ENCODE measurements at regions not wholly inside any gene's neighbourhood (a gene's known extent, or its start where the extent isn't known, plus 50 kb on each side); places are given as distances from the start of the nearest gene placed in this dataset.

GRCh38 chr12:115820656-115821055, 456.8 kb downstream of the MED13L start (continued):
- TF ChIP-seq CSRNP3 (CRISPR knock-in tag; IDR thresholded peaks at IDR 0.05) (no peak), ZNF565 (CRISPR knock-in tag; conservative IDR thresholded peaks at IDR 0.05; ENCODE audit: low read depth) (no peak), ESRRG (CRISPR knock-in tag; IDR thresholded peaks at IDR 0.05) (no peak), ISL1 (CRISPR knock-in tag; IDR thresholded peaks at IDR 0.05) (no peak), ZNF8 (CRISPR knock-in tag; IDR thresholded peaks at IDR 0.05) (no peak), PPARA (CRISPR knock-in tag; IDR thresholded peaks at IDR 0.05; ENCODE audit: borderline replicate concordance) (no peak), TOX (CRISPR knock-in tag; IDR thresholded peaks at IDR 0.05; ENCODE audit: borderline replicate concordance) (no peak), CSDC2 (CRISPR knock-in tag; IDR thresholded peaks at IDR 0.05) (no peak)

GRCh38 chr12:115818973-115819372, 458.5 kb downstream of the MED13L start:
- ATAC-seq, result no peak
- TF ChIP-seq CREB5 (CRISPR knock-in tag; IDR thresholded peaks at IDR 0.05; ENCODE audit: low read depth) (no peak), CSRNP3 (CRISPR knock-in tag; IDR thresholded peaks at IDR 0.05) (no peak), TCF4 (CRISPR knock-in tag; IDR thresholded peaks at IDR 0.05; ENCODE audit: borderline replicate concordance) (no peak), PATZ1 (CRISPR knock-in tag; IDR thresholded peaks at IDR 0.05; ENCODE audit: borderline replicate concordance) (no peak), ZNF565 (CRISPR knock-in tag; conservative IDR thresholded peaks at IDR 0.05; ENCODE audit: low read depth) (no peak), ZFP3 (CRISPR knock-in tag; IDR thresholded peaks at IDR 0.05) (no peak), BACH2 (CRISPR knock-in tag; IDR thresholded peaks at IDR 0.05; ENCODE audit: borderline replicate concordance) (no peak), ZNF8 (CRISPR knock-in tag; IDR thresholded peaks at IDR 0.05) (no peak), SNAI2 (CRISPR knock-in tag; IDR thresholded peaks at IDR 0.05) (no peak), CSDC2 (CRISPR knock-in tag; IDR thresholded peaks at IDR 0.05) (no peak), ISL1 (CRISPR knock-in tag; IDR thresholded peaks at IDR 0.05) (no peak)

DNA sequence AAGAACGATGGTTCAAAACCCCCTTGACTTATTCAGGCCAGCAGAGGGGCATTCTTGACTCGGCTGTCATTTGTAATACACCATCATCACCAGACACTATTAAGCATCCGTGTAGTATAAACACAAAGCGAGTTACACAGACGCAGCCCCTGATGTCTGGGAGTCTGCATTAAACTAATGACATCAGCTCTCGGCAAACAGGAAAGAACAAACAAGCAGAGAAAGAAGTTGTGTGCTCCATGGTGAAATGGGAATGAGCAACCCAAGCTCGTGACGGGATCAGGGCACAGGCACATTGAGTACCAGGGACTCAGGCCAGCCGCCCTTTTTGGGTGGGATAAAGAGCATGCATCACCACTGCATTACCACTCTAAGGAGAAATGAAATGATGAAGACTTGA, 460.1 kb downstream of the MED13L start:
- ATAC-seq, result no peak
- no peak for TF ChIP-seq ZNF8 (CRISPR knock-in tag; IDR thresholded peaks at IDR 0.05)

DNA sequence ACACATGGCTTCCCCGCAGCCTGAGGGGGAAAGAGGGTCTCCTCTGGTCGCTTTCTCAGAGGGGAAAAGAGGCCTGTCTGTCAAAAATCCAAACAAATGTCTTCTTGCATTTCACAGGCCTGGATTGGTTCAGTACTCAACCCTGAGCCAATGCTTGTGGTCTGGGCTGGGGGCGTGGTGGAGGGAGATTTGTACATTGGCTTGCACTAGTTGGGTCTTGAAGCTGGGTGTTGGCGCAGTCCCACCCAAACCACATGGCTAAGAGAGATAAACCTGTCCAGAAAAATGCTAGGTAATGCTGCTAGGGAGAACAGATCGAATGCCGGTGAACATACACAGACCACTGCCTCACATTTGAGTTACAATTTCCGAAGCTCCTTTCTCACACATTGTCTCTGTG, 461.6 kb downstream of the MED13L start:
- TF ChIP-seq CSDC2 (CRISPR knock-in tag; IDR thresholded peaks at IDR 0.05), result no peak
- no peak for ATAC-seq

- TF ChIP-seq, protein P1, sequence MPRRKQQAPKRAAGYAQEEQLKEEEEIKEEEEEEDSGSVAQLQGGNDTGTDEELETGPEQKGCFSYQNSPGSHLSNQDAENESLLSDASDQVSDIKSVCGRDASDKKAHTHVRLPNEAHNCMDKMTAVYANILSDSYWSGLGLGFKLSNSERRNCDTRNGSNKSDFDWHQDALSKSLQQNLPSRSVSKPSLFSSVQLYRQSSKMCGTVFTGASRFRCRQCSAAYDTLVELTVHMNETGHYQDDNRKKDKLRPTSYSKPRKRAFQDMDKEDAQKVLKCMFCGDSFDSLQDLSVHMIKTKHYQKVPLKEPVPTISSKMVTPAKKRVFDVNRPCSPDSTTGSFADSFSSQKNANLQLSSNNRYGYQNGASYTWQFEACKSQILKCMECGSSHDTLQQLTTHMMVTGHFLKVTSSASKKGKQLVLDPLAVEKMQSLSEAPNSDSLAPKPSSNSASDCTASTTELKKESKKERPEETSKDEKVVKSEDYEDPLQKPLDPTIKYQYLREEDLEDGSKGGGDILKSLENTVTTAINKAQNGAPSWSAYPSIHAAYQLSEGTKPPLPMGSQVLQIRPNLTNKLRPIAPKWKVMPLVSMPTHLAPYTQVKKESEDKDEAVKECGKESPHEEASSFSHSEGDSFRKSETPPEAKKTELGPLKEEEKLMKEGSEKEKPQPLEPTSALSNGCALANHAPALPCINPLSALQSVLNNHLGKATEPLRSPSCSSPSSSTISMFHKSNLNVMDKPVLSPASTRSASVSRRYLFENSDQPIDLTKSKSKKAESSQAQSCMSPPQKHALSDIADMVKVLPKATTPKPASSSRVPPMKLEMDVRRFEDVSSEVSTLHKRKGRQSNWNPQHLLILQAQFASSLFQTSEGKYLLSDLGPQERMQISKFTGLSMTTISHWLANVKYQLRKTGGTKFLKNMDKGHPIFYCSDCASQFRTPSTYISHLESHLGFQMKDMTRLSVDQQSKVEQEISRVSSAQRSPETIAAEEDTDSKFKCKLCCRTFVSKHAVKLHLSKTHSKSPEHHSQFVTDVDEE (CRISPR knock-in tag; IDR thresholded peaks at IDR 0.05), result no peak
- no peak for TF ChIP-seq ZNF70 (CRISPR knock-in tag; IDR thresholded peaks at IDR 0.05)
- TF ChIP-seq CREB5 (CRISPR knock-in tag; IDR thresholded peaks at IDR 0.05; ENCODE audit: low read depth), result no peak
- no peak for TF ChIP-seq SNAI2 (CRISPR knock-in tag; IDR thresholded peaks at IDR 0.05)
- TF ChIP-seq ZC3H10 (CRISPR knock-in tag; IDR thresholded peaks at IDR 0.05), result no peak
- no peak for TF ChIP-seq TCF4 (CRISPR knock-in tag; IDR thresholded peaks at IDR 0.05; ENCODE audit: borderline replicate concordance)
- TF ChIP-seq ARNTL (CRISPR knock-in tag; IDR thresholded peaks at IDR 0.05; ENCODE audit: borderline replicate concordance, low read depth), result no peak
- no peak for TF ChIP-seq ESRRG (CRISPR knock-in tag; IDR thresholded peaks at IDR 0.05)
- no peak for ATAC-seq
These were observed 464.2 kb downstream of the MED13L start for GRCh38 chr12:115813256-115813655.
